SH-SY5Y (cell line): ENCODE measurements at regions not wholly inside any gene's neighbourhood (a gene's known extent, or its start where the extent isn't known, plus 50 kb on each side); places are given as distances from the start of the nearest gene placed in this dataset.

Experiments
- GATA2 ChIP-seq: IDR thresholded peaks from 2 replicates; pipeline ENCODE4 v1.6.1; 2011; ENCODE audit warnings: mild to moderate bottlenecking, low read depth, low read length
- GATA3 ChIP-seq: IDR thresholded peaks from 2 replicates; pipeline ENCODE4 v1.6.1; 2011; ENCODE audit warnings: low read depth, mild to moderate bottlenecking, low read length, moderate library complexity

GRCh38 chr5:137561608-137562007, 62.5 kb upstream of the SPOCK1 start:
- TF ChIP-seq GATA2 (no peak), GATA3 (no peak)
